ENCODE measurements at regions not wholly inside any gene's neighbourhood (a gene's known extent, or its start where the extent isn't known, plus 50 kb on each side); places are given as distances from the start of the nearest gene placed in this dataset.

DNA sequence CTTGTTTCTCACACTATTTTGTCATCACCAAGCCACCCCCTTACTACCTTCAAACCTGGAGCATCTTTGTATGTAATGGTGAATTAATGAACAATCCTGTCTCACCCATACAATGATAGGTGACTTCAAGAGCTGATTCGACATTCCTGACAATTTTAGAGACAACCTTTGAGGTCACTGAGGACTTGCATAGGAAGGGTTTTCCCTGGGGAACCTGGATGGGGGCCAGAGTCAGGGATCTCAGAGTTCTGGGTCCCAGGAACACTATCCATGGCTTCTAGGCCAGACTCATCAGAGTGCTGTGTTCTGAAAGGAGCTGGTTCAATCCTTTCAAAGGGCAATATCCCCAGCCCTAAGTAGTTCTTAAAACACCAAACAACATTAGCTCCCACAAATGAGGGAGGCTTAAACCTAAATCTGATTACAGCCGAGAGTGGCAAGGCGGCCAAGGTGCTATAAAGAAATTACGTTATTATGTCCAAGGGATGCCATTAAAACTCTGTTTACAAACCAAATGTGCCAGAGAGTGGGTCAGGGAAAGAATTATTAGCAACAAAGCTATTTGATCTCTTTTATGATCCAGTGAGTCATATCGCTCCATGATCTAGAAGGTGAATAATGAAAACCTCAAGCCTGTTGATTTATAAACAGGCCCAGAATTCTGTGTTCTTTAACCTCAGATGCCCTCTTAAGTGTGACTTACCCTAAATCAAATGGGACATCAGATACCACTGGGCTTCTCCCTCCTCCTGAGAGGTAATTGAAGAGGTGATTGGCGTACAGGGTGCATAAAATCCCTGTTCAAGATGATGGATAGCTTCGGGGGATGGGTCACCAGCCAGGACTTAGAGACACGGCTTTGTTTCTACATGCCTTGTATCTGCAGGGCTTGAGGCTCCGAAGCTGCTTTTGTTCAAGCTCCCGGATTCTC, 230.2 kb upstream of the TBX3 start:
- CTCF ChIA-PET = no interaction called here
- Mint-ChIP-seq H3K36me3 (ENCODE audit: insufficient read depth, unreplicated experiment) (no peaks in the 10 kb centered on the region), H3K27me3 (ENCODE audit: unreplicated experiment) (no peaks in the 10 kb centered on the region), H3K9me3 (ENCODE audit: low read depth, unreplicated experiment) (peaks cover 18% of the 10 kb centered on the region), H3K27ac (ENCODE audit: unreplicated experiment) (no peak overlapping the region), H3K4me3 (ENCODE audit: low read depth, unreplicated experiment) (no peak overlapping the region), H3K4me1 (ENCODE audit: low read depth, unreplicated experiment) (no peaks in the 10 kb centered on the region)
- intact Hi-C loops (cut with micrococcal nuclease; ENCODE audit: unreplicated experiment) = no loop called here
- no TSS peak for BruUV-seq (replicated peaks)
- no peak for DNase-seq
- no peak for TF ChIP-seq CTCF (IDR thresholded peaks at IDR 0.05; ENCODE audit: unreplicated experiment)

GRCh38 chr12:114912811-114913210, 228.8 kb upstream of the TBX3 start:
- no peaks in the 10 kb centered on the region for H3K4me1 Mint-ChIP-seq (ENCODE audit: low read depth, unreplicated experiment)
- H3K27me3 Mint-ChIP-seq (ENCODE audit: unreplicated experiment) = no peaks in the 10 kb centered on the region
- BruUV-seq (replicated peaks) = no TSS peak
- peaks cover 16% of the 10 kb centered on the region for H3K9me3 Mint-ChIP-seq (ENCODE audit: low read depth, unreplicated experiment)
- H3K4me3 Mint-ChIP-seq (ENCODE audit: low read depth, unreplicated experiment) = no peak overlapping the region
- CTCF ChIA-PET = no interaction called here
- no peak for TF ChIP-seq CTCF (IDR thresholded peaks at IDR 0.05; ENCODE audit: unreplicated experiment)
- intact Hi-C loops (cut with micrococcal nuclease; ENCODE audit: unreplicated experiment) = no loop called here
- no peak for DNase-seq
- no peak overlapping the region for H3K27ac Mint-ChIP-seq (ENCODE audit: unreplicated experiment)
- no peaks in the 10 kb centered on the region for H3K36me3 Mint-ChIP-seq (ENCODE audit: insufficient read depth, unreplicated experiment)

DNA sequence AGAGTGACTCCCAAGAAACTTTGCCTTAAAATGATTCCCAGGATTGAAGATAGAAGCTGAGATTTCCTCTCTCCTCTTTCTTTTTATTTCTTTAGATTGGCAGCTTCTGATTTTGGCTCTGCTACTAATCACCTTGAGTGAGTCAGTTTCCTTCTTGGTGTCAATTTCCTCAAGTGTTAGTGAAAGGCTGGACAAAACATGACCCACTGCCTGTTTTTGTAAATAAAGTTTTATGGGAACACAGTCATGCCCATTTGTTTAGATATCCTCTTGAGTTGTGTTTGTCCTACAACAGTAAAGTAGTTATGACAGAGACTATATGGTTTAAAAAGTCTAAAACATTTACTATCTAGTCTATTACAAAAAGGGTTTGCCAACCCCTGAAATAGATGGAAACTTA, 227.2 kb upstream of the TBX3 start:
- DNase-seq = no peak
- TF ChIP-seq CTCF (IDR thresholded peaks at IDR 0.05; ENCODE audit: unreplicated experiment) = no peak
- Mint-ChIP-seq H3K4me3 (ENCODE audit: low read depth, unreplicated experiment) (no peak overlapping the region), H3K9me3 (ENCODE audit: low read depth, unreplicated experiment) (peaks cover 9% of the 10 kb centered on the region), H3K27me3 (ENCODE audit: unreplicated experiment) (no peaks in the 10 kb centered on the region), H3K36me3 (ENCODE audit: insufficient read depth, unreplicated experiment) (no peaks in the 10 kb centered on the region), H3K27ac (ENCODE audit: unreplicated experiment) (no peak overlapping the region), H3K4me1 (ENCODE audit: low read depth, unreplicated experiment) (no peaks in the 10 kb centered on the region)
- CTCF ChIA-PET = no interaction called here
- no TSS peak for BruUV-seq (replicated peaks)
- intact Hi-C loops (cut with micrococcal nuclease; ENCODE audit: unreplicated experiment) = no loop called here

DNA sequence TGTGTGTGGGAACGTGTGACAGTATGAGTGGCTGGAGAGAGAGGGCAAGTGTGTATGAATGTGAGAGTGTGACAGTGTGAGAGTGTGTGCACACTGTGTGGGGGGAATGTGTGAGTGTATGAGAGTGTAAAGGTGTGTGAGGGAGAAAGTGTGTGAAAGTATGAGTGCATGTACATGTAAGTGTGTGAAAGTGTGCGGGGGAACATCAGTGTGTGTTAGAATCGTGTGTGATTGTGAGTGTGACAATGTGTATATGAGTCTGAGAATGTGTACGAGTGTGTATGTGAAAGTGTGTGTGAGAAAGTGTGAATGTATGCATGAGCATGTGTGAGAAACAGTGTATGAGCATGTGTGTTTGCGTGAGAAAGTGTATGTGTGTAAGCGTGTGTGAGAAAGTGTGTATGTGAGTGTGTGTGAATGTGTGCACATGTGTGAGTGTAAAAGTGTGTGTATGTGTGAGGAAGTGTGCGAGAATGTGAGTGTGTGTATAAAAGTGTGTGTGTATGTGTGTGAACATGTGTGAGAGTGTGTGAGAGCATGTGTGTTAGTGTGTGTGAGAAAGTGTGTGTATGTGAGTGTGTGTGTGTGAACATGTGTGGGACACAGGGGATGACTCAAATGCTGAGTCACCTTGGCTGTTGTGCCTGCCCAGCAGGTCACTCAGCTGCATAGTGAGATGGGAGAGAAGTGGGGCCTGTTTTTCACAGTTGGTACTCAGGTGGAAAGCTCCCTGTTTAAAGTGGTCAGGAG, 220.5 kb upstream of the TBX3 start:
- CTCF ChIA-PET = no interaction called here
- BruUV-seq (replicated peaks) = no TSS peak
- no peak overlapping the region for H3K27ac Mint-ChIP-seq (ENCODE audit: unreplicated experiment)
- no peaks in the 10 kb centered on the region for H3K27me3 Mint-ChIP-seq (ENCODE audit: unreplicated experiment)
- intact Hi-C loops (cut with micrococcal nuclease; ENCODE audit: unreplicated experiment) = no loop called here
- no peak overlapping the region for H3K4me3 Mint-ChIP-seq (ENCODE audit: low read depth, unreplicated experiment)
- H3K9me3 Mint-ChIP-seq (ENCODE audit: low read depth, unreplicated experiment) = peaks cover 1% of the 10 kb centered on the region
- no peaks in the 10 kb centered on the region for H3K4me1 Mint-ChIP-seq (ENCODE audit: low read depth, unreplicated experiment)
- DNase-seq = no peak
- H3K36me3 Mint-ChIP-seq (ENCODE audit: insufficient read depth, unreplicated experiment) = no peaks in the 10 kb centered on the region
- no peak for TF ChIP-seq CTCF (IDR thresholded peaks at IDR 0.05; ENCODE audit: unreplicated experiment)

Measured in Calu3 (cell line).